ENCODE measurements at regions not wholly inside any gene's neighbourhood (a gene's known extent, or its start where the extent isn't known, plus 50 kb on each side); places are given as distances from the start of the nearest gene placed in this dataset.

DNA sequence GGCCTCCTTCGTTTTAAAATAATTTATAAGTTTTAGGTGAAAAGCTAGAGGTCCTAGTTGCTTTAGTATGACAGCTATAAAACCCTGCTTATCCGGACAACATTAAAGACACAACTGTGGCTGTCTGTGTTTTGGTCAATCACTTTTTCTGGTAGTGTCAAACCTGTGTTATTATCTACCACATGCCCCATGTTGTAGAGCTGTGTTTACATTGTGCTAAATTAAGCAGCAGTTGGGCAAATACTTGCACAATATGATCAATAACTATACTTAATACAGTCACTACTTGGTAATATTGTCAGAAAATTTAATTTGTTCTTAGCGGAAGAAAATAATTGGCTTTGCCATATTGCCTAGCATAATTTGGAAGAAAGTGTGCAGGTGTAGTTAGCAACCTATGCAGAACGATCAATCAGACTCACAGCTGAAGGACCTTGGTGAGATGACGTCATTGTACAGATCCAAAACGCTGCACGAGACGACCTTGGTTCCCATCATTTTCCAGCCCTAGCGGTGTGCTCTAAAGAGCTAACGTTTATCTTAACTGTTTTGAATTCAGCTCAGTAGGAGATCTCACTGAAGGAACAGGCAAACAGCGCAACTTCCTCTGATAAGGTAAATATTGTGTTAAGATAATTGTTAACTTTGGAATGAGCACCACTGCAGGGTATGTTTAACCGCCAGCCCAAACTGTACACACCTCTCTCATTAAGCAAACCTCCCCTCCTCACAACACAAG, 476.6 kb downstream of the IRS2 start:
- TF ChIP-seq, protein P1, sequence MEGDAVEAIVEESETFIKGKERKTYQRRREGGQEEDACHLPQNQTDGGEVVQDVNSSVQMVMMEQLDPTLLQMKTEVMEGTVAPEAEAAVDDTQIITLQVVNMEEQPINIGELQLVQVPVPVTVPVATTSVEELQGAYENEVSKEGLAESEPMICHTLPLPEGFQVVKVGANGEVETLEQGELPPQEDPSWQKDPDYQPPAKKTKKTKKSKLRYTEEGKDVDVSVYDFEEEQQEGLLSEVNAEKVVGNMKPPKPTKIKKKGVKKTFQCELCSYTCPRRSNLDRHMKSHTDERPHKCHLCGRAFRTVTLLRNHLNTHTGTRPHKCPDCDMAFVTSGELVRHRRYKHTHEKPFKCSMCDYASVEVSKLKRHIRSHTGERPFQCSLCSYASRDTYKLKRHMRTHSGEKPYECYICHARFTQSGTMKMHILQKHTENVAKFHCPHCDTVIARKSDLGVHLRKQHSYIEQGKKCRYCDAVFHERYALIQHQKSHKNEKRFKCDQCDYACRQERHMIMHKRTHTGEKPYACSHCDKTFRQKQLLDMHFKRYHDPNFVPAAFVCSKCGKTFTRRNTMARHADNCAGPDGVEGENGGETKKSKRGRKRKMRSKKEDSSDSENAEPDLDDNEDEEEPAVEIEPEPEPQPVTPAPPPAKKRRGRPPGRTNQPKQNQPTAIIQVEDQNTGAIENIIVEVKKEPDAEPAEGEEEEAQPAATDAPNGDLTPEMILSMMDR (IDR thresholded peaks at IDR 0.05; ENCODE audit: borderline replicate concordance, extremely low read depth, low read length, poor library complexity, severe bottlenecking): no peak
- no peak for TF ChIP-seq EZH2 (IDR thresholded peaks at IDR 0.05; ENCODE audit: borderline replicate concordance, low read depth, low read length, severe bottlenecking)

Data from DND-41 (cell line).